HG02623 (cell line): ENCODE measurements at regions not wholly inside any gene's neighbourhood (a gene's known extent, or its start where the extent isn't known, plus 50 kb on each side); places are given as distances from the start of the nearest gene placed in this dataset.
"Not testable (repeated sequence)": the region's sequence is repeated elsewhere in the genome, so short reads cannot be mapped to it uniquely, and the experiment has no call there.

Source experiments
- ATAC-seq: cut with Tn5 transposase; IDR thresholded peaks from one replicate; pipeline ENCODE4 v1.9.1; 2021; ENCODE audit warnings: moderate library complexity; ENCODE audit not compliant: unreplicated experiment

DNA sequence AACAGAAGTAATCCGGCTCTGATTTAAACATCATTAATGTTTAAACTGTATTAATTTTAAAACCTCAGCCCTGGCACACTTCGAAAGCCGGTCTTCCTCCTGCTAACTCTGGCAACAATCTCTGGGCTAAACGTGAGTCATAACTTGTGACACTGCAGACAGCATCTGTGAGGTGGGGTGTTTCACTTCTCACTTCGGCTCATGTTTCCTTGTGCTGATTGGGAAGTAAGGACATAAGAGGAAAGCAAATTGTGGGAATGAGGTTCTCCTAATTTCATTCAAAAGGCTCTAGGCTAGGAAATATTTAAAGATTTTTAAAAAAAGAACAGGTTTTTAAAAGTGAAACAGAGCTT lies 139.9 kb upstream of the USP9X start:
- no peak for ATAC-seq

DNA sequence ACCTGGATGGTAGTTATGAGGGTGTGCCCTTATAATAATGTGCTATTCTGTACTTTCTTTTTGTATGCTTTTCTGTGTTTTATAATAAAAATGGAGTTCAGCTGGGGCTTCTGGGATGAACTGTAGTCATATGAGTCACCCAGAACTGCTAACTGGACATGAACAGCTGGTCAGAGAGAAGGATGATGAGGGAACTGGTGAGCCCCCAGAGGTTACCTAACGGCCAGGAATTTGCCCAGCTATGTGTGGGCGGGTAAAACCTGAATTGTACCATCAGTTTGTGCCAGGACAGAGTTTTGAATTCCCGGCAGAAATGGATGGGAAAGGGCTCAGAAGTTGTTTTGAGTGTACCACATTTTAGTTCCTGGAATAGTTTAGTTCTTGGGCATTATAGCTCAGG lies 138.0 kb upstream of the USP9X start:
- no peak for ATAC-seq

DNA sequence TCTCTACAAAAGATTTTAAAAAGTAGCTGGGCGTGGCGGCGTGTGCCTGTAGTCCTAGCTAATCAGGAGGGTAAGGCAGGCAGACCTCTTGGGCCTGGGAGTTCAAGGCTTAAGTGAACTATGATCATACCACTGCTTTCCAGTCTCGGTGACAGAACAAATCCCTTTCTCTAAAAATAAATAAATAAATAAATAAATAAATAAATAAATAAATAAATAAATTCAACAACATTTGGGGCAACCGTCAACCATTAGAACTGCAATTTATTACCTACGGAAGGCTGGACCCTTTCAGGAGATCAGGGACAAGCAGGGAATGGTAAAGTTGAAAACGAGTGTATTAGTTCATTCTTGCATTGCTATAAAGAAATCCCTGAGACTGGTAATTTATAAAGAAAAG lies 136.2 kb upstream of the USP9X start:
- no peak for ATAC-seq

DNA sequence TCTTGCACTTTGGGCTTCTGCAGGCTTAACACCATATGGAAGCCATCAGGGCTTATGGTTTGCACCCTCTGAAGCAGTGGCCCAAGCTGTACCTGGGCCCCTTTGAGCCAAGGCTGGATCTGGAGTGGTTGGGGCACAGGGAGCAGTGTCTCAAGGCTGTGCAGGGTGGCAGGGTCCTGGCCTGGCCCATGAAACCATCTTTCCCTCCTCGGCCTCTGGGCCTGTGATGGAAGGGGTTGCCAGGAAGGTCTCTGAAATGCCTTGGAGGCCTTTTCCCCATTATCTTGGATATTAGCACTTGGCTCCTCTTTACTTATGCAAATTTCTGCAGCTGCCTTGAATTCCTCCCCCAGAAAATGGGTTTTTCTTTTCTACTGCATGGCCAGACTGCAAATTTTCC lies 134.7 kb upstream of the USP9X start:
- ATAC-seq: no peak

DNA sequence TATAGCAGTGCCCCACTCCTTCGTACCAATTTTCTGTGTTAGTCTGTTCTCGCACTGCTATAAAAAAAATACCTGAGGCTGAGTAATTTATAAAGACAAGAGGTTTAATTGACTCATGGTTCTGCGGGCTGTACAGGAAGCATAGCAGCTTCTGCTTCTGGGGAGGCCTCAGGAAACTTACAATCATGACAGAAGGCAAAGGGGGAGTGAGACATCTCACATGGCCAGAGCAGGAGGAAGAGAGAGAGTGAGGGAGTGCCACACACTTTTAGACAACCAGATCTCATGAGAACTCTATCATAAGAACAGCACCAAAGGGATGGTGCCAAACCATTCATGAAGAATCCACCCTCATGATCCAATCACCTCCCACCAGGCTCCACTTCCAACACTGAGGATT lies 133.8 kb upstream of the USP9X start:
- ATAC-seq: not testable (repeated sequence)

DNA sequence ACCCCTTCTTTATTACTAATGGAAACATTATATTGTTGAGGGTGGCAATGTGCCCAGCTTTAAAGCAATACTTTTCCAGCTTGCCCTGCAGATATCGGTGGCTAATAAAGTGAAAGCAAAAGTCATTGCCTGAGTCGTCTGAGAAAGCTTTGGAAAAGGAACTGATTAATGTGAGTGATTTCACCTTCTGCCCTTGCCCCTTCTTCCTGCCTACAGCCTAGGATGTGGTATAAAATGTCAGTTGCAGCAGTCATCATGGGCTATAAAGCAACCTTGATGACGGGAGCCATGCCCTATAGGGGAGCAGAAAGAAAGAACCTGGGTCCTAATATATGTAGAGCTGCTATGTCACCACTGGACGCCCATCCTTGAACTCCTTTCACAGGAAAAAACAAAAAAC lies 132.4 kb upstream of the USP9X start:
- no peak for ATAC-seq

DNA sequence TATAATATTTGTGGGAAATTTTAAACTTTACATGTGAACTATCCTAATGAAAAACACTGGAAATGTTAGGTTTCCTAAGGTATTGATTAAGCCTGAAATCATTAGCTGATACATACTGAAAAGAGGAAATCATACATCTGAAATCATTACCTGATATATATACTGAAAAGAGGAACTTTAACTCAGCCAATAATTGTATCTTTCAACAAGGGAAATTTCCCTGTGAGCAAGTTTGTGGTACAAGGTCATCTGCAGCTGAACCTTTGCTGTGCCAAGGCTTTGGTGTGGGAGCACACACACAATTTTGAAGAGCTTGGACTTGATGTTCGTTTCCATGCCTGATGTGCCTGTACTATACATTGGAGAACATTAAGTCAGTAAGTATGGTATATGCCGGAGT lies 131.9 kb upstream of the USP9X start:
- ATAC-seq: peak; percentile 47

DNA sequence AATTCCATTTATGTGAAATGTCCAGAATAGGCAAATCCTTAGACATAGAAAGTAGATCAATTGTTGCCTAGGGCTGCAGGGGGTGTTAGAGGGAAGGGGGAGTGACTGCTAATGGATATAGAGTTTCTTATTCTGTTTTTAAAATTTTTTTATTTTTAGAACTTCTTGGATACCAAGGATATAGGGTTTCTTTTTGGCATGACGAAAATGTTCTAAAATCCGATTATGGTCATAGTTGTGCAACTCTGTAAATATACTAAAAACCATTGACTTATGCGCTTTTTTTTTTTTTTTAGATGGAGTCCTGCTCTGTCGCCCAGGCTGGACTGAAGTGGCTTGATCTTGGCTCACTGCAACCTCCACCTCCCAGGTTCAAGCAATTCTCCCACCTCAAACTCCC lies 125.2 kb upstream of the USP9X start:
- no peak for ATAC-seq

DNA sequence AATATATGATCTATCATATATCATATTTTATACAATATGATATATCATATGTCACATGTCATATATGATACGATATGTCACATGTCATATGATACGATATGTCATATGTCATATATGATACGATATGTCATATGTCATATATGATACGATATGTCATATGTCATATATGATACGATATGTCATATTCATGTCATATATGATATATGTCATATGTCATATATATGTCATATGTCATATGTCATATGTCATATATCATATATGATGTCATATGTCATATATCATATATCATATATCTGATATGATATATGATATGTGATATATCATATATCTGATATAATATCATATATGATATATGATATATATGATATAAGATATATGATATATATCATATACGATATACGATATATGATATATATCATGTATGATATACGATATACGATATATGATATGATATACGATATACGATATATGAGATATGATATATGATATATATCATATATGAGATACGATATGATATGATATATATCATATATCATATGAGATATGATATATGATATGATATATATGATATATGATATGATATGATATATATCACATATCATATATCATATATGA lies 122.3 kb upstream of the USP9X start:
- ATAC-seq: no peak

DNA sequence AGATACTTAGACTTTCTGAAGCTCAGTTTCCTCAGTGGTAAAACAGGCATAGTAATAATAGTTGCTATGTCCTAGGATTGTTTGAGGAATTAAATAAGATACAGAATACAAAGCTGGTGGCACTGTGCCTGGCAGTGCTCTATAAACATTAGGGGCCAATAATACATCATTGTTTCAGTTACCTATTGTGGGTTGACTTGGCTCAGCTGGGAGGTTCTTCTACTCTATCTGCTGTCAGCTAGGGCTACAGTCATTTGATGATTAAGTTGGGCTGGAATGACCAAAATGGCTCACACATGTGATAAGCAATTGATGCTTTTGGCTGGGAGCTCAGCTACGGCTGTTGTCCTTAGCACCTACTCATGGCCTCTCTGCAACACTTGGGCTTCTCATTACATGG lies 121.2 kb upstream of the USP9X start:
- ATAC-seq: no peak

DNA sequence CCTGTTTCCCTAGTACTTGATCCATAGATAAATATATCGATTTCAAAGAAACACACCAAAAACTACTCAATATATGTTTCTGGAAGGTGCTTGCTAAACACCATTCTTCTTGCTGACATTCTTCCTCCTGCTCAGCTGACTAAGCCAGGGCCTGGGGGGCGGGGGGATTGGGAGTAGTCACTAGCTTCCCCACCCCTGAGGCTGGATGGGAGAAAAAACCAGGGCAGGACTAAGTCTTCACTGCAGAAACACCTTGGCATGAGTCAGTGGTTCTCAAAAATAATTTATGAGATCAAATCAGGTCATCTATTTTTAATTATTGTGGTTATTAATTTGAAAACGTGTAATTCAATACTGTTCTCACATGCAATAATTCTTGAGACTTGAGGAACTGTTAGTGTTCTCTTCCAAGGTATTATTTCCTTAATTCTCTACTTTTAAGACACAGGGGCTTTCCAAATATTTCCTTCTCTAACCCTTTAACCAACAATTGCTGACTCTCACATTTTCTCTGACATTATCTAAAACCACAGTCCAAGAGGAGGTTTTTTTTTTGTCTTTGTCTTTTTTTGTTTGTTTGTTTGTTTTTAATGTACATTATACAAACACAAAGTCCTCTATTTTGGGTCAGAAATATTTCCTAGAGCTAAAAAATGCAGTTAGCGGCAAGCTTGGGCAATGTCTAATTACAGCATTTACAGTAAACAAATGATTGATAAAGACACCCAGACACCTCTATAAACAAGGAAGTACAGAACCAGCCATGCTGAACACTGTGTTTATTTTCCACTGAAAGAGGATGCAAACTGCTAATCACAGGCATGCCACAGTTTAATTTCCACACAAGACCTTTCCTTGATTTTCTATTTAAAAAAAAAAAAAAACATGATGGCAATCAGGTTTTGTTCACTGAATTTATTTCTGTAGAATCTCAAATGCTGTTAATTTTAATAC lies 120.3 kb upstream of the USP9X start:
- no peak for ATAC-seq

DNA sequence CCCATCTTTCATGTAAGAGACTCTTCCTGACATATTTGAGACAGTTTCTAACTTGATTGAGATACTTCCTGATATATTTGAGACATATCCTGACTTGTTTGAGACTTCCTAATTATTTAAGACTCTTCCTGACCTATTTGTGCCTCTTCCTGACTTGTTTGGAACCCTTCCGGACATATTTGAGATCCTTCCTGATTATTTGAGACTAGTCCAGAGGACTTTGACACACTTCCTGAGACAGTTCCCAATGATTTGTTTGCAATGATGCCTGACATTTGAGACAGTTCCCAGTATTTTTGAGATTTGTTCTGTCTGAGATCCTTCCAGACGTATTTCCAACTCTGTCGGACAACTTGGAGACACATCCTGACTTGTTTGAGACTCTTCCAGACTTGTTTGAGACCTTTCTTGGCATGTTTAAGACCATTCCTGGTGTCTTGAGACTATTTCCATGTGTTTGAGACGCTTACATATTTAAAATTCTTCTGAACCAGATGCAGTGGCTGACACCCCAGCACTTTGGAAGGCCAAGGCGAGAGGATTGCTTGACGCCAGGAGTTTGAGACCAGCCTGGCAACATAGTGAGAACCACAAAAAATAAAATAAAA lies 118.9 kb upstream of the USP9X start:
- ATAC-seq: no peak

DNA sequence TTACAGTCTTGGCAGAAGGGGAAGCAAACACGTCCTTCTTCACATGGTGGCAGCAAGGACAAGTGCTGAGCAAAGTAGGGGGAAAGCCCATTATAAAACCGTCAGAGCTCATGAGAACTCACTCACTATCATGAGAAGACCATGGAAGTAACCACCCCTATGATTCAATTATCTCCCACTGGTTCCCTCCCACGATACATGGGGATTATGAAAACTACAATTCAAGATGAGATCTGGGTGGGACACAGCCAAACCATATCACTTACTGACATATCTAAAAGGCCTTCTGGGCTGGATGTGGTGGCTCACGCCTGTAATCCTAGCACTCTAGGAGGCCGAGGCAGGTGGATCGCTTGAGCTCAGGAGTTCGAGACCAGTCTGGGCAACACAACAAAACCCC lies 117.1 kb upstream of the USP9X start:
- no peak for ATAC-seq

DNA sequence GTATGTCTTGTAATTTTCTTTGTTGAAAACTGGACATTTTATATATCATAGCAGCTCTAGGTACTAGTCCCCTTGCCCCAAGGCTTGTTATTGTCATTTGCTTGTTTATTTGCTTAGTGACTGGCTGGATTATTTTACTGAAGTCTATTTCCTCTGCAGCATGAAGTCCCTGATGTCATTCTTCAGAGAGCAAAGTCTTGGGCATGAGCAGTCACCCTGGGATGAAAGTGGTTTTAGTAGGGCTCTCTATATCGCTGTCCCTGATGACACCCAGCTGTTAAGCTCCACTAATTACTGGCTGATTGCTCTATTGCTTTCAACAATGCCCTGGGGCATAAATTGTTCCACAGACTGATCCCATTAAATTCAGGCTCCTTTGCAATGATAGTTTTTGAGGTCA lies 113.5 kb upstream of the USP9X start:
- ATAC-seq: no peak

DNA sequence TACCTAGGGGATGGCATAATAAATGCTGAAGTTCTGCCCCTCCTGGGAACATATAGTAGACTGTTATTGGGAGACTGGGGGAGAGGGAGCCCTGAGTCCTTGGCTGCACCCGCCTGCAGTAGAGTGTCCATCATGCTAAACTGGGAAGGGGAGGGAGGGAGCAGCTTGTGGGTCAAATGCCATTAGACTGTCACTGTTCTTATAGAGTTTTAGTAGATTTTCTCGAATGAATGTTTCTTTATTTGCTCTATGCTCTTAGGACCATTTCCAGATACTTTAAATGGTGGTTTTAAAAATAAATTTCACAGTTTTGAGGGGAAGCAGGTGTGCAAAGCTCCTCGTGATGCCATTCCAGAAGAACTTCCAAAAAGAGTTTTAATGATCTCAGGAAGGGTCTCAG lies 111.6 kb upstream of the USP9X start:
- ATAC-seq: no peak

DNA sequence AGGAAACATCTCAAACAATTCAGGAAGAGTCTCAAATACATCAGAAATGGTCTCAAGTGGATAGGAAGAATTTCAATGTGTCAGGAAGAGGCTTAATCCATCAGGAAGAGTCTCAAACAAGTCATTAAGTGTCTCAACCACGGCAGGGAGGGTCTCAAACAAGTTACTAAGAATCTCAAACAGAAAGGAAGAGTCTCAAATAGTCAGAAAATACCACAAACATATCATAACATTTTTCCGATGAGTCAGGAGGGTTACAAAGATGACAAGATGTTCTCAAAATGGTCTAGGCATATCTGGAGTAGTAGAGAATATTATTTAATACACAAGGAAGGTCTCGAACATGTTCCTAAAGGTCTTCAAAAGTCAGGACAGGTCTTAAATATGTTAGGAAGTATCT lies 109.3 kb upstream of the USP9X start:
- no peak for ATAC-seq

DNA sequence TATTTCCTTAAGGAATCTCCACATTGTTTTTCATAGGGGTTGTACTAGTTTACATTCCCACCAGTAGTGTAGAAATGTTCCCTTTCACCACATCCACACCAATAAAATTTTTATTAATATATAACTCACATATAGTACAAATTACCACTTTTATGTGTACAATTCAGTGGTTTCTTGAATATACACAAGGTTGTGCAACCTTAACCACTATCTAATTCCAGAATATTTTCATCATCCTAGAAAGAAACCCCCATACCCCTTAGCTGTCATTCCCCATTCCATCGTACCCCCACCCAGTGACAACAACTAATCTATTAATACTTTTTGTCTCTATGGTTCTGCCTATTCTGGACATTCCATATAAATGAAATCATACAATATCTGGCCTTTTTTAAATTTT lies 108.3 kb upstream of the USP9X start:
- no peak for ATAC-seq

DNA sequence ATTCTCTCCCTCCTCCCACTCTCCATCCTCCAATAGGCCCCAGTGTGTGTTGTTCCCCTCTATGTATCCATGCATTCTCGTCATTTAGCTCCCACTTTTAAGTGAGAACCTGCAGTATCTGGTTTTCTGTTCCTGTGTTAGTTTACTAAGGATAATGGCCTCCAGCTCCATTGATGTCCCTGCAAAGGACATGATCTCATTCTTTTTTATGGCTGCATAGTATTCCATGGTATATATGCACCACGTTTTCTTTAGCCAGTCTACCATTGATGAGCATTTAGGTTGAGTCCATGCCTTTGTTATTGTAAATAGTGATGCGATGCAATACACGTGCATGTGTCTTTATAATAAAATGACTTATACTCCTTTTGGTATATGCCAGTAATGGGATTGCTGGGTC lies 100.3 kb upstream of the USP9X start:
- no peak for ATAC-seq

DNA sequence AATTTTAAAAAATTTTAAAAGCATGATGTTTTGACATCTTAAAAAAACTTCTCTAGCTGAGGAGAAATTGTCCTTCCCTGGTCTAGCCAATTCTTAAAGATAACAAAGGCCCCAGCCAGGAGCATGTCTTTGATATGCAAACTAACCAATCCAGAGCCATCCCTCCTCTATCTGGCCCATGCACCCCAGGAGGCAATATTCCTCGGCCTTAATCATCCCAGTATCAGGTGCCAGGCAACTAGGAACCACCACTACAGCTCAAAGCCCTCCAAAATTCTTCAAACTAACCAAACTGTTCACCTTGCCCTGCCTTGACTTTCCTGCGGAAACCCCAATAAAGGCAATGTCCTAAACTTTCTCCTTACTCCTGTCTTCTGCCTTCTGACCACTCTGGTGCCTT lies 97.8 kb upstream of the USP9X start:
- ATAC-seq: no peak

DNA sequence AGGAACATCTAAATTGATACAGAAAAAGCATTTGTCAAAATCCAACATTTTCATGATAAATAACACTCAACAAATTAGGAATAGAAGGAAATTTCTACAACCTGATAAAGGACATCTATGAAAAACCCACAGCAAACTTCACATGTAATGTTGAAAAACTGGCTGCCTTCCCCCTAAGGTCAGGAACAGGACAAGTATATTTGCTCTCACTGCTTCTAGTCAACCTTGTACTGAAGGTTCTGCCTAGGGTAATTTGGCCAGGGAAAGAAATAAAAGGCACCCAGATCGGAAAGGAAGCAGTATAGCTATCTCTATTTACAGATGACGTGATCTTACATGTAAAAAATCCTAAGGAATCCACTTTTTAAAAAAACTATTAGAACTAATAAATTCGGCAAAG lies 97.1 kb upstream of the USP9X start:
- no peak for ATAC-seq

DNA sequence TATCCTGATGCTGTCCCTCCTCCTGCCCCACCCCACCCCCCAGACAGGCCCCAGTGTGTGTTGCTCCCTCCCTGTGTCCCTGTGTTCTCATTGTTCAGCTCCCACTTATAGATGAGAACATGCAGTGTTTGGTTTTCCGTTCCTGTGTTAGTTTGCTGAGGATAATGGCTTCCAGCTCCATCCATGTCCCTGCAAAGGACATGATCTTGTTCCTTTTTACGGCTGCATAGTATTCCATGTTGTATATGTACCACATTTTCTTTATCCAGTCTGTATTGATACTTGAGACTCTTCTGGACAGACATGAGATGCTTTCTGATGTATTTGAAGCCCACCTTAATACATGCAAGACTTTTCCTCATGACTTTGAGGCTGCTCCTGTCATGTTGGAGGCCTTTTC lies 91.8 kb upstream of the USP9X start:
- ATAC-seq: not testable (repeated sequence)

DNA sequence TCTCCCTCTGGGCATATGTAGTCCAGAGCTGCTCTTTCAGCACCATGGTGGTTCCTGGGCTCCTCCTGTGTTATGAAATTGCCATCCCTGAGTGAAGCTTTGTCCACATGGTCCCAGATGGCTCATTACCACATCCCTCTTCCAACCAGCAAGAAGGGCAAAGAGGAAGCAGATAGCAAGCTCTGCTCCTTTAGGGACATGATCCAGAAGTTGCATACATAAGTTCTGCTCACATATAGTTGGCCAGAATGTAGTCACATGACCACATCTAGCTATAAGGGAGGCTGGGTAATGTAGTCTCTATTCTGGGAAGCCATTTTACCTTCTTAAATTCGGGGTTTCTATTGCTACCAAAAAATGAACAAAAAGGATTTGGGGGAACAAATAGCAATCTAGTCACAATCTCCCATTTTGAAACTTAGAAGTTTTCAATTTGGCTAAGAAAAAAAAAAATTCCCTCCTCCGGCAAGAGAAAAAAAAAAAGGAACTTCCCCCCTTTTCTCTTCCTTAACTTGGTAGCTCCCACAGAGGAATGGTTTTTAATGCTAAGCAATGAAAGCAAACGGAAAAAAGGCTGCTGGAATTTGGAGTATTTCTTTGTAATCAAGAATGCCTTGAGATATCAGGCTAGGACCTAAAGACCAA lies 88.2 kb upstream of the USP9X start:
- ATAC-seq: no peak
